ENCODE measurements at regions not wholly inside any gene's neighbourhood (a gene's known extent, or its start where the extent isn't known, plus 50 kb on each side); places are given as distances from the start of the nearest gene placed in this dataset.

GRCh38 chr19:32219392-32219791 lies 126.0 kb upstream of the ZNF507 start:
- TF ChIP-seq ZNF367 (CRISPR knock-in tag; IDR thresholded peaks at IDR 0.05; ENCODE audit: borderline replicate concordance): no peak
- no peak for TF ChIP-seq FOXP1 (IDR thresholded peaks at IDR 0.05)
- no peak for TF ChIP-seq FOXP1 (CRISPR knock-in tag; IDR thresholded peaks at IDR 0.05)
- no peak for TF ChIP-seq ELF3 (CRISPR knock-in tag; IDR thresholded peaks at IDR 0.05)
- TF ChIP-seq NR1H2 (CRISPR knock-in tag; IDR thresholded peaks at IDR 0.05; ENCODE audit: borderline replicate concordance, low read depth): no peak
- no peak for TF ChIP-seq ATF3 (CRISPR knock-in tag; IDR thresholded peaks at IDR 0.05)

Measured in HepG2 (cell line).